GM23338 (cell line): ENCODE measurements at regions not wholly inside any gene's neighbourhood (a gene's known extent, or its start where the extent isn't known, plus 50 kb on each side); places are given as distances from the start of the nearest gene placed in this dataset.
A peak's percentile ranks its signal among the peaks of the same experiment; 100 is the strongest.

Source experiments
- ATAC-seq: fragments of 200-7000 bp; cut with Tn5 transposase; 3 replicates; pipeline ENCODE4 v1.9.1; 2020
- DNase-seq: peaks from one replicate; pipeline ENCODE4 v3.0.0-alpha.2; 2015; ENCODE audit warnings: low spot score
- H2AFZ ChIP-seq: fragments of 200-600 bp; sonication (generic); 2 replicates; pipeline ENCODE4 v1.8.0; 2016; ENCODE audit warnings: antibody characterized with exemption, mild to moderate bottlenecking, moderate library complexity
- H3F3A ChIP-seq: fragments of 200-600 bp; sonication (generic); replicated peaks from 2 replicates; pipeline ENCODE4 v1.8.0; 2017; ENCODE audit warnings: antibody characterized with exemption, mixed run types, low read depth
- H3K27ac ChIP-seq: fragments of 200-600 bp; sonication (generic); 2 replicates; pipeline ENCODE4 v1.6.1; 2016; ENCODE audit warnings: low read depth
- H3K27me3 ChIP-seq: fragments of 200-600 bp; sonication (generic); 2 replicates; pipeline ENCODE4 v1.8.0; 2016; ENCODE audit warnings: mild to moderate bottlenecking, mixed run types, moderate library complexity; ENCODE audit not compliant: insufficient read depth
- H3K36me3 ChIP-seq: fragments of 200-600 bp; sonication (generic); 2 replicates; pipeline ENCODE4 v1.8.0; 2016; ENCODE audit warnings: mild to moderate bottlenecking; ENCODE audit not compliant: insufficient read depth
- H3K4me1 ChIP-seq: fragments of 200-600 bp; sonication (generic); 2 replicates; pipeline ENCODE4 v1.8.0; 2016; ENCODE audit warnings: mild to moderate bottlenecking, moderate library complexity; ENCODE audit not compliant: insufficient read depth
- H3K4me2 ChIP-seq: fragments of 200-600 bp; sonication (generic); 2 replicates; pipeline ENCODE4 v1.7.1; 2017; ENCODE audit warnings: mixed run types
- H3K4me3 ChIP-seq: fragments of 200-600 bp; sonication (generic); 2 replicates; pipeline ENCODE4 v1.6.1; 2016; ENCODE audit warnings: mixed run types
- H3K79me2 ChIP-seq: fragments of 200-600 bp; sonication (generic); replicated peaks from 2 replicates; pipeline ENCODE4 v1.8.0; 2017; ENCODE audit warnings: mild to moderate bottlenecking; ENCODE audit not compliant: insufficient read depth
- H3K9me2 ChIP-seq: fragments of 200-600 bp; sonication (generic); 2 replicates; pipeline ENCODE4 v1.8.0; 2017; ENCODE audit not compliant: insufficient read depth
- H4K20me1 ChIP-seq: fragments of 200-600 bp; sonication (generic); replicated peaks from 2 replicates; pipeline ENCODE4 v1.8.0; 2017; ENCODE audit warnings: mild to moderate bottlenecking; ENCODE audit not compliant: insufficient read depth
- H3K27ac Mint-ChIP-seq: 2 replicates; pipeline ENCODE4 v1.8.0; 2020; ENCODE audit warnings: inconsistent platforms, mild to moderate bottlenecking, moderate library complexity, mixed read lengths
- H3K27me3 Mint-ChIP-seq: 3 replicates; pipeline ENCODE4 v1.8.0; 2022; ENCODE audit warnings: low read depth, mild to moderate bottlenecking, moderate library complexity, mixed read lengths, inconsistent platforms; ENCODE audit not compliant: insufficient read depth, poor library complexity
- H3K36me3 Mint-ChIP-seq: 3 replicates; pipeline ENCODE4 v1.8.0; 2021; ENCODE audit warnings: low read depth, mild to moderate bottlenecking, inconsistent platforms, moderate library complexity, mixed read lengths
- H3K4me1 Mint-ChIP-seq: 3 replicates; pipeline ENCODE4 v1.8.0; 2020; ENCODE audit warnings: mild to moderate bottlenecking, inconsistent platforms, mixed read lengths
- H3K4me3 Mint-ChIP-seq: 3 replicates; pipeline ENCODE4 v1.8.0; 2021; ENCODE audit warnings: moderate library complexity, mild to moderate bottlenecking, inconsistent platforms, mixed read lengths
- H3K9me3 Mint-ChIP-seq: 3 replicates; pipeline ENCODE4 v1.8.0; 2020; ENCODE audit warnings: moderate library complexity, mild to moderate bottlenecking, inconsistent platforms, mixed read lengths
- CREB1 ChIP-seq: fragments of 250-450 bp; sonication (Bioruptor Pico); IDR thresholded peaks from 2 replicates; pipeline ENCODE4 v1.5.0; 2020; ENCODE audit warnings: low read depth, mild to moderate bottlenecking, moderate library complexity
- CTCF ChIP-seq, 2 experiments: fragments of 200-600 bp in 1 of 2; sonication (generic) in 1 of 2; conservative IDR thresholded peaks; 2 replicates each; pipeline versions ENCODE4 v1.5.1 to v1.6.1; 2016 to 2017; ENCODE audit warnings: antibody characterized with exemption in 2 of 2, low read depth in 2 of 2, mild to moderate bottlenecking in 2 of 2, moderate library complexity in 1 of 2
- EZH2 ChIP-seq: fragments of 200-600 bp; sonication (generic); IDR thresholded peaks from one replicate; pipeline ENCODE4 v1.8.0; 2017; ENCODE audit warnings: antibody characterized with exemption, mild to moderate bottlenecking, low read depth; ENCODE audit not compliant: unreplicated experiment
- JUNB ChIP-seq: IDR thresholded peaks from one replicate; pipeline ENCODE4 v1.6.1; 2016; ENCODE audit warnings: antibody characterized with exemption; ENCODE audit not compliant: unreplicated experiment
- ZNF114 ChIP-seq: fragments of 250-450 bp; sonication (Bioruptor Pico); IDR thresholded peaks from 2 replicates; pipeline ENCODE4 v1.5.0; 2020; ENCODE audit warnings: mild to moderate bottlenecking, moderate library complexity
- ZNF462 ChIP-seq: fragments of 250-450 bp; sonication (Bioruptor Pico); IDR thresholded peaks from 2 replicates; pipeline ENCODE4 v1.5.0; 2020; ENCODE audit warnings: mild to moderate bottlenecking, moderate library complexity

- peaks cover 35% of the 10 kb centered on the region for H3K4me1 ChIP-seq
- Mint-ChIP-seq H3K36me3 (no peaks in the 10 kb centered on the region), H3K9me3 (no peaks in the 10 kb centered on the region), H3K27ac (no peak overlapping the region), H3K27me3 (peaks cover 4% of the 10 kb centered on the region), H3K4me3 (no peak overlapping the region), H3K4me1 (peaks cover 28% of the 10 kb centered on the region)
- H3K27me3 ChIP-seq = no peaks in the 10 kb centered on the region
- no peaks in the 10 kb centered on the region for H3F3A ChIP-seq
- no peaks in the 10 kb centered on the region for H4K20me1 ChIP-seq
- no peak overlapping the region for H3K4me3 ChIP-seq
- DNase-seq (peak; percentile 59), ATAC-seq (peak; percentile 65)
- H3K27ac ChIP-seq = no peak overlapping the region
- TF ChIP-seq ZNF462 (CRISPR knock-in tag) (no peak), EZH2 (no peak), CTCF (conservative IDR thresholded peaks at IDR 0.05; ENCODE audit: low read depth in 2 of 2) (peak; percentile 69 to 81)
- H3K4me2 ChIP-seq = no peak overlapping the region
- H3K9me2 ChIP-seq = no peaks in the 10 kb centered on the region; the same call in 1 of the 2 replicates
- peak overlapping the region; percentile 25 for H2AFZ ChIP-seq
- no peaks in the 10 kb centered on the region for H3K79me2 ChIP-seq
- no peaks in the 10 kb centered on the region for H3K36me3 ChIP-seq
Measured at GRCh38 chr1:163535807-163536206, 214.1 kb downstream of the NUF2 start.

GRCh38 chr1:163537809-163538208 is 216.1 kb downstream of the NUF2 start:
- ATAC-seq (no peak), DNase-seq (no peak)
- Histone ChIP-seq H3K4me1 (peaks cover 35% of the 10 kb centered on the region), H4K20me1 (no peaks in the 10 kb centered on the region), H3K27me3 (no peaks in the 10 kb centered on the region), H3F3A (no peaks in the 10 kb centered on the region), H3K27ac (no peak overlapping the region), H3K36me3 (no peaks in the 10 kb centered on the region), H2AFZ (no peak overlapping the region), H3K4me2 (no peak overlapping the region), H3K4me3 (no peak overlapping the region), H3K9me2 (no peaks in the 10 kb centered on the region; the same call in 1 of the 2 replicates), H3K79me2 (no peaks in the 10 kb centered on the region)
- H3K36me3 Mint-ChIP-seq = no peaks in the 10 kb centered on the region
- H3K4me3 Mint-ChIP-seq = no peak overlapping the region
- no peak overlapping the region for H3K27ac Mint-ChIP-seq
- peaks cover 30% of the 10 kb centered on the region for H3K4me1 Mint-ChIP-seq
- H3K9me3 Mint-ChIP-seq = no peaks in the 10 kb centered on the region
- peaks cover 4% of the 10 kb centered on the region for H3K27me3 Mint-ChIP-seq
- TF ChIP-seq CREB1 (CRISPR knock-in tag) (no peak), JUNB (no peak), ZNF114 (CRISPR knock-in tag) (no peak)
